Neural crest cell (in vitro differentiated cells): ENCODE measurements at regions not wholly inside any gene's neighbourhood (a gene's known extent, or its start where the extent isn't known, plus 50 kb on each side); places are given as distances from the start of the nearest gene placed in this dataset.

Experiments
- DNase-seq: peaks from one replicate; pipeline ENCODE4 v3.0.0; 2021; ENCODE audit warnings: low read depth, mixed read lengths, low spot score
- H3K27ac Mint-ChIP-seq: one replicate; pipeline ENCODE4 v1.8.0; 2021; ENCODE audit warnings: mild to moderate bottlenecking, mixed read lengths; ENCODE audit not compliant: unreplicated experiment
- H3K27me3 Mint-ChIP-seq: 2 replicates; pipeline ENCODE4 v1.8.0; 2021; ENCODE audit warnings: low read depth, mild to moderate bottlenecking, mixed read lengths
- H3K36me3 Mint-ChIP-seq: 2 replicates; pipeline ENCODE4 v1.8.0; 2021; ENCODE audit warnings: low read depth, mild to moderate bottlenecking, mixed read lengths
- H3K4me1 Mint-ChIP-seq: 2 replicates; pipeline ENCODE4 v1.8.0; 2021; ENCODE audit warnings: mixed read lengths
- H3K4me3 Mint-ChIP-seq: one replicate; pipeline ENCODE4 v1.8.0; 2021; ENCODE audit warnings: mild to moderate bottlenecking, mixed read lengths
- H3K9me3 Mint-ChIP-seq: 2 replicates; pipeline ENCODE4 v1.8.0; 2021; ENCODE audit warnings: mixed read lengths
- TF ChIP-seq, protein P1 (sequence below): fragments of 200-600 bp; sonication (generic); conservative IDR thresholded peaks from 2 replicates; pipeline ENCODE4 v1.5.0; 2021; ENCODE audit warnings: antibody characterized with exemption, mild to moderate bottlenecking

- H3K36me3 Mint-ChIP-seq, result no peaks in the 10 kb centered on the region
- H3K27ac Mint-ChIP-seq, result no peak overlapping the region
- H3K27me3 Mint-ChIP-seq, result no peaks in the 10 kb centered on the region
- H3K4me3 Mint-ChIP-seq, result no peak overlapping the region
- peaks cover 6% of the 10 kb centered on the region for H3K4me1 Mint-ChIP-seq
- H3K9me3 Mint-ChIP-seq, result peaks cover 10% of the 10 kb centered on the region
- no peak for DNase-seq
- TF ChIP-seq, protein P1, sequence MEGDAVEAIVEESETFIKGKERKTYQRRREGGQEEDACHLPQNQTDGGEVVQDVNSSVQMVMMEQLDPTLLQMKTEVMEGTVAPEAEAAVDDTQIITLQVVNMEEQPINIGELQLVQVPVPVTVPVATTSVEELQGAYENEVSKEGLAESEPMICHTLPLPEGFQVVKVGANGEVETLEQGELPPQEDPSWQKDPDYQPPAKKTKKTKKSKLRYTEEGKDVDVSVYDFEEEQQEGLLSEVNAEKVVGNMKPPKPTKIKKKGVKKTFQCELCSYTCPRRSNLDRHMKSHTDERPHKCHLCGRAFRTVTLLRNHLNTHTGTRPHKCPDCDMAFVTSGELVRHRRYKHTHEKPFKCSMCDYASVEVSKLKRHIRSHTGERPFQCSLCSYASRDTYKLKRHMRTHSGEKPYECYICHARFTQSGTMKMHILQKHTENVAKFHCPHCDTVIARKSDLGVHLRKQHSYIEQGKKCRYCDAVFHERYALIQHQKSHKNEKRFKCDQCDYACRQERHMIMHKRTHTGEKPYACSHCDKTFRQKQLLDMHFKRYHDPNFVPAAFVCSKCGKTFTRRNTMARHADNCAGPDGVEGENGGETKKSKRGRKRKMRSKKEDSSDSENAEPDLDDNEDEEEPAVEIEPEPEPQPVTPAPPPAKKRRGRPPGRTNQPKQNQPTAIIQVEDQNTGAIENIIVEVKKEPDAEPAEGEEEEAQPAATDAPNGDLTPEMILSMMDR, result no peak
Observed at GRCh38 chr16:9316615-9317014, 225.2 kb downstream of the HAPSTR1 start.

DNA sequence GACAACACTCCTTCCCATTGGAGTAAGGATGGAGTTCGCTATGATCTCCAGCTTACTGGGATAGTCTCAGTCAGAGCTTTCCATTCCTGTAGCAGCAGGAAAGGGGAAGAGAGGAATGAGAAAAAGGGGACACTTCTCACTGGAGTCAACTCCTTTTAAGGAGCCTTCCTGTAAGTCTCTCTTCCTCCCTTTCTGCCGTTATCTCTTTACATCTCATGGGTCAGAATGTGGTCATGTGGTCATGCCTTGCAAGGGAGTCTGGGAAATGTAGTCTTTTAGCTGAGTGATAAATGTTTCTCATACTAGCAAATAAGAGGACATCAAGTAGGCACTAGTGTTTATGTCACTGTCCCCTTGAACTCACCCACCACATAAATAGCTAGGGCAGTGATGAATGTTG is 227.3 kb downstream of the HAPSTR1 start:
- TF ChIP-seq, protein P1, result no peak
- Mint-ChIP-seq H3K27me3 (no peaks in the 10 kb centered on the region), H3K4me1 (peaks cover 22% of the 10 kb centered on the region), H3K36me3 (no peaks in the 10 kb centered on the region), H3K27ac (no peak overlapping the region), H3K4me3 (no peak overlapping the region), H3K9me3 (peaks cover 10% of the 10 kb centered on the region)
- no peak for DNase-seq

DNA sequence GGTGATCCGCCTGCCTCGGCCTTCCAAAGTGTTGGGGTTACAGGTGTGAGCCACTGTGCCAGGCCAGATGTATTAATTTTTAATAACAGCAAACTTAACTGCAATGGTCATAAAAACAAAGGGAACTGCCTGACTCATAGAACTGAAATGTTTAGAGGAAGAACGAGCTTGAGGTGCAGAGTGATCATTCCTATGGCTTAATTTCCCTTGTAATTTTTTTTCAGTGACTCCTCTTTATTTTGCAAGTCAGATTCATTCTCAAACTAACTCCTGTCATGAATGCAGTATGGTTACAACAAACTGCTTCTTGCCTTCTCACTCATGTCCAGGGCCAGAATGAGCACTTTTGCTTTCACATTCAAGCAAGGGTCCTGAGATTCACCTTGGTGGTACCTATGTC is 231.3 kb downstream of the HAPSTR1 start:
- no peaks in the 10 kb centered on the region for H3K36me3 Mint-ChIP-seq
- peaks cover 15% of the 10 kb centered on the region for H3K27me3 Mint-ChIP-seq
- peaks cover 16% of the 10 kb centered on the region for H3K4me1 Mint-ChIP-seq
- H3K27ac Mint-ChIP-seq, result no peak overlapping the region
- DNase-seq, result no peak
- H3K9me3 Mint-ChIP-seq, result peaks cover 10% of the 10 kb centered on the region
- no peak overlapping the region for H3K4me3 Mint-ChIP-seq
- TF ChIP-seq, protein P1, result no peak

- H3K27me3 Mint-ChIP-seq, result peaks cover 16% of the 10 kb centered on the region
Observed at GRCh38 chr16:9323170-9323569, 231.7 kb downstream of the HAPSTR1 start.

DNA sequence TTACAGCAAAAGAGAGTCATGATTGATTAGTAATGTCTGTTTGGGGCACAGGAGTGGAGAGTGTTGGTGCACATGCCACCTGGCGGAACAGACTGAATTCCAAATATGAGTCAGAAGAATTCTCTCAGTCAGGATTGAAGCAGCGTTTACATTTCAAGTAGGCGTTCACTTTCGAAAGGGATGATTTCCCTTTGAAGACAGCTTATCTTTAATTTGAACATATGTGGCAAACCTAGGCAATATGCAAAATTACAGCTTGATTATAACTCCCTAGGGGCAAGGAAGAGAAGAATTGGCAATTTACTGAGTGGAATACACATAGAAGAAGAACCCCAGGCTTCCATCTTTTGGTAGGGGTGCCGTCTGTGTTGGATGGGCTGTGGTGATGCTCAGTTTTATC is 235.8 kb downstream of the HAPSTR1 start:
- TF ChIP-seq, protein P1, result no peak
- Mint-ChIP-seq H3K4me1 (peaks cover 21% of the 10 kb centered on the region), H3K4me3 (no peak overlapping the region), H3K36me3 (no peaks in the 10 kb centered on the region), H3K27ac (no peak overlapping the region), H3K9me3 (no peaks in the 10 kb centered on the region), H3K27me3 (peaks cover 22% of the 10 kb centered on the region)
- DNase-seq, result no peak

More at GRCh38 chr16:9323170-9323569, 231.7 kb downstream of the HAPSTR1 start:
- Mint-ChIP-seq H3K36me3 (no peaks in the 10 kb centered on the region), H3K4me1 (peaks cover 16% of the 10 kb centered on the region), H3K9me3 (peaks cover 10% of the 10 kb centered on the region), H3K4me3 (no peak overlapping the region), H3K27ac (no peak overlapping the region)
- no peak for DNase-seq
- TF ChIP-seq, protein P1, result no peak

DNA sequence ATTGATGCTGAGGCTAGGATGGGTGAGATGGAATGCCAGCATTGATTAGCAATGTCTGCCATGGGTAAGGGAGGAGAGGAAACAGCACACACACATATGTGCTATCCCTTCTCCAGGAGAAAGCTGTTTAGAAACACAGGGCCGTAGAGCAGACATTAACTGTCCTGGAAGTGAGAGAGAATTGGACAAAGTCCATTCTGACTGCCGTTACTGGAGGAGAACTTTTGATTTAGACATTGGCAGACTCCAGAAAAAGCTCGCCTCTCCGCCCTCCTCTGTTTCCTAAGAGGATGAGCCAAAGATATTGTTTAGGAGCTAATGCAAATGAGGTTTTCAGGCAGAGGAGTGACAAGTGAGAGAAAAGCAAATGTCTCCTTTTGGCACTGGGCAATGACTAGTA is 237.0 kb downstream of the HAPSTR1 start:
- Mint-ChIP-seq H3K27ac (no peak overlapping the region), H3K4me1 (peaks cover 12% of the 10 kb centered on the region), H3K36me3 (no peaks in the 10 kb centered on the region), H3K9me3 (no peaks in the 10 kb centered on the region), H3K27me3 (peaks cover 23% of the 10 kb centered on the region), H3K4me3 (no peak overlapping the region)
- TF ChIP-seq, protein P1, result no peak
- DNase-seq, result no peak
